ENCODE measurements at regions not wholly inside any gene's neighbourhood (a gene's known extent, or its start where the extent isn't known, plus 50 kb on each side); places are given as distances from the start of the nearest gene placed in this dataset.
"Not testable (repeated sequence)": the region's sequence is repeated elsewhere in the genome, so short reads cannot be mapped to it uniquely, and the experiment has no call there.

- not testable (repeated sequence) for TF ChIP-seq CTCF (IDR thresholded peaks at IDR 0.05; ENCODE audit: insufficient read depth, low read length); POLR2AphosphoS5 (IDR thresholded peaks at IDR 0.05; ENCODE audit: low read depth)
These were observed 150.3 kb upstream of the C1QTNF3 start for GRCh38 chr5:34193297-34193696.

Measured in HL-60 (cell line).